GM23338 (cell line): ENCODE measurements at regions not wholly inside any gene's neighbourhood (a gene's known extent, or its start where the extent isn't known, plus 50 kb on each side); places are given as distances from the start of the nearest gene placed in this dataset.

Experiments used
- ATAC-seq: fragments of 200-7000 bp; cut with Tn5 transposase; 3 replicates; pipeline ENCODE4 v1.9.1; 2020
- DNase-seq: peaks from one replicate; pipeline ENCODE4 v3.0.0-alpha.2; 2015; ENCODE audit warnings: low spot score
- H2AFZ ChIP-seq: fragments of 200-600 bp; sonication (generic); 2 replicates; pipeline ENCODE4 v1.8.0; 2016; ENCODE audit warnings: antibody characterized with exemption, mild to moderate bottlenecking, moderate library complexity
- H3F3A ChIP-seq: fragments of 200-600 bp; sonication (generic); replicated peaks from 2 replicates; pipeline ENCODE4 v1.8.0; 2017; ENCODE audit warnings: antibody characterized with exemption, mixed run types, low read depth
- H3K27ac ChIP-seq: fragments of 200-600 bp; sonication (generic); 2 replicates; pipeline ENCODE4 v1.6.1; 2016; ENCODE audit warnings: low read depth
- H3K27me3 ChIP-seq: fragments of 200-600 bp; sonication (generic); 2 replicates; pipeline ENCODE4 v1.8.0; 2016; ENCODE audit warnings: mild to moderate bottlenecking, mixed run types, moderate library complexity; ENCODE audit not compliant: insufficient read depth
- H3K36me3 ChIP-seq: fragments of 200-600 bp; sonication (generic); 2 replicates; pipeline ENCODE4 v1.8.0; 2016; ENCODE audit warnings: mild to moderate bottlenecking; ENCODE audit not compliant: insufficient read depth
- H3K4me1 ChIP-seq: fragments of 200-600 bp; sonication (generic); 2 replicates; pipeline ENCODE4 v1.8.0; 2016; ENCODE audit warnings: mild to moderate bottlenecking, moderate library complexity; ENCODE audit not compliant: insufficient read depth
- H3K4me2 ChIP-seq: fragments of 200-600 bp; sonication (generic); 2 replicates; pipeline ENCODE4 v1.7.1; 2017; ENCODE audit warnings: mixed run types
- H3K4me3 ChIP-seq: fragments of 200-600 bp; sonication (generic); 2 replicates; pipeline ENCODE4 v1.6.1; 2016; ENCODE audit warnings: mixed run types
- H3K79me2 ChIP-seq: fragments of 200-600 bp; sonication (generic); replicated peaks from 2 replicates; pipeline ENCODE4 v1.8.0; 2017; ENCODE audit warnings: mild to moderate bottlenecking; ENCODE audit not compliant: insufficient read depth
- H3K9me2 ChIP-seq: fragments of 200-600 bp; sonication (generic); 2 replicates; pipeline ENCODE4 v1.8.0; 2017; ENCODE audit not compliant: insufficient read depth
- H4K20me1 ChIP-seq: fragments of 200-600 bp; sonication (generic); replicated peaks from 2 replicates; pipeline ENCODE4 v1.8.0; 2017; ENCODE audit warnings: mild to moderate bottlenecking; ENCODE audit not compliant: insufficient read depth
- H3K27ac Mint-ChIP-seq: 2 replicates; pipeline ENCODE4 v1.8.0; 2020; ENCODE audit warnings: inconsistent platforms, mild to moderate bottlenecking, moderate library complexity, mixed read lengths
- H3K27me3 Mint-ChIP-seq: 3 replicates; pipeline ENCODE4 v1.8.0; 2022; ENCODE audit warnings: low read depth, mild to moderate bottlenecking, moderate library complexity, mixed read lengths, inconsistent platforms; ENCODE audit not compliant: insufficient read depth, poor library complexity
- H3K36me3 Mint-ChIP-seq: 3 replicates; pipeline ENCODE4 v1.8.0; 2021; ENCODE audit warnings: low read depth, mild to moderate bottlenecking, inconsistent platforms, moderate library complexity, mixed read lengths
- H3K4me1 Mint-ChIP-seq: 3 replicates; pipeline ENCODE4 v1.8.0; 2020; ENCODE audit warnings: mild to moderate bottlenecking, inconsistent platforms, mixed read lengths
- H3K4me3 Mint-ChIP-seq: 3 replicates; pipeline ENCODE4 v1.8.0; 2021; ENCODE audit warnings: moderate library complexity, mild to moderate bottlenecking, inconsistent platforms, mixed read lengths
- H3K9me3 Mint-ChIP-seq: 3 replicates; pipeline ENCODE4 v1.8.0; 2020; ENCODE audit warnings: moderate library complexity, mild to moderate bottlenecking, inconsistent platforms, mixed read lengths
- ETS1 ChIP-seq: IDR thresholded peaks from 2 replicates; pipeline ENCODE4 v1.6.1; 2016; ENCODE audit warnings: antibody characterized with exemption
- EZH2 ChIP-seq: fragments of 200-600 bp; sonication (generic); IDR thresholded peaks from one replicate; pipeline ENCODE4 v1.8.0; 2017; ENCODE audit warnings: antibody characterized with exemption, mild to moderate bottlenecking, low read depth; ENCODE audit not compliant: unreplicated experiment
- EZH2phosphoT487 ChIP-seq: fragments of 200-600 bp; sonication (generic); IDR thresholded peaks from one replicate; pipeline ENCODE4 v1.8.1; 2018; ENCODE audit warnings: antibody characterized with exemption; ENCODE audit not compliant: unreplicated experiment
- NANOG ChIP-seq: IDR thresholded peaks from 2 replicates; pipeline ENCODE4 v1.6.1; 2016; ENCODE audit warnings: antibody characterized with exemption, borderline replicate concordance
- POLR2AphosphoS5 ChIP-seq: IDR thresholded peaks from 2 replicates; pipeline ENCODE4 v1.6.1; 2016; ENCODE audit warnings: antibody characterized with exemption, low read depth
- REST ChIP-seq: IDR thresholded peaks from one replicate; pipeline ENCODE4 v1.6.1; 2018; ENCODE audit warnings: antibody characterized with exemption; ENCODE audit not compliant: unreplicated experiment
- STAT1 ChIP-seq: IDR thresholded peaks from one replicate; pipeline ENCODE4 v1.6.1; 2016; ENCODE audit warnings: antibody characterized with exemption; ENCODE audit not compliant: unreplicated experiment
- ZNF114 ChIP-seq: fragments of 250-450 bp; sonication (Bioruptor Pico); IDR thresholded peaks from 2 replicates; pipeline ENCODE4 v1.5.0; 2020; ENCODE audit warnings: mild to moderate bottlenecking, moderate library complexity
- ZNF331 ChIP-seq: fragments of 250-450 bp; sonication (Bioruptor Pico); IDR thresholded peaks from 2 replicates; pipeline ENCODE4 v1.5.0; 2020; ENCODE audit warnings: low read depth, mild to moderate bottlenecking, moderate library complexity
- ZNF462 ChIP-seq: fragments of 250-450 bp; sonication (Bioruptor Pico); IDR thresholded peaks from 2 replicates; pipeline ENCODE4 v1.5.0; 2020; ENCODE audit warnings: mild to moderate bottlenecking, moderate library complexity

GRCh38 chr12:124207617-124208016 lies 87.3 kb upstream of the RFLNA start:
- H3K4me1 Mint-ChIP-seq: peaks cover 4% of the 10 kb centered on the region; the same call in 2 of the 3 replicates
- H3K4me3 Mint-ChIP-seq: no peak overlapping the region
- TF ChIP-seq EZH2phosphoT487 (no peak), POLR2AphosphoS5 (no peak), ZNF331 (CRISPR knock-in tag) (no peak), REST (no peak), ZNF114 (CRISPR knock-in tag) (no peak), ETS1 (no peak), STAT1 (no peak), EZH2 (no peak), NANOG (no peak), ZNF462 (CRISPR knock-in tag) (no peak)
- H3K27ac ChIP-seq: no peak overlapping the region
- H3K36me3 Mint-ChIP-seq: 0 out of 3 replicates have a peak, but pooled peaks cover 4% of the 10 kb centered on the region
- H3K36me3 ChIP-seq: 0 out of 2 replicates have a peak, but pooled peaks cover 6% of the 10 kb centered on the region
- no peak overlapping the region for H3K4me3 ChIP-seq
- H3K4me1 ChIP-seq: no peaks in the 10 kb centered on the region; the same call in 1 of the 2 replicates
- peaks cover 2% of the 10 kb centered on the region for H3K27me3 Mint-ChIP-seq
- DNase-seq: no peak
- peaks cover 15% of the 10 kb centered on the region for H3K9me3 Mint-ChIP-seq
- no peaks in the 10 kb centered on the region for H3K27me3 ChIP-seq
- no peak overlapping the region for H3K27ac Mint-ChIP-seq
- no peaks in the 10 kb centered on the region for H3K79me2 ChIP-seq
- no peaks in the 10 kb centered on the region; the same call in 1 of the 2 replicates for H3K9me2 ChIP-seq
- no peaks in the 10 kb centered on the region for H4K20me1 ChIP-seq
- no peak for ATAC-seq
- H3F3A ChIP-seq: no peaks in the 10 kb centered on the region
- H3K4me2 ChIP-seq: no peak overlapping the region
- peak overlapping the region; percentile 56; the same call in 1 of the 2 replicates for H2AFZ ChIP-seq
